HG03095 (cell line): ENCODE measurements at regions not wholly inside any gene's neighbourhood (a gene's known extent, or its start where the extent isn't known, plus 50 kb on each side); places are given as distances from the start of the nearest gene placed in this dataset.

Experiments
- ATAC-seq: cut with Tn5 transposase; IDR thresholded peaks from one replicate; pipeline ENCODE4 v1.9.1; 2021; ENCODE audit warnings: moderate library complexity; ENCODE audit not compliant: unreplicated experiment

GRCh38 chr6:71119560-71119959 is 162.7 kb upstream of the B3GAT2 start:
- ATAC-seq: no peak

GRCh38 chr6:71123051-71123450 is 165.6 kb upstream of the OGFRL1 start:
- no peak for ATAC-seq

GRCh38 chr6:71124340-71124739 is 164.3 kb upstream of the OGFRL1 start:
- no peak for ATAC-seq

GRCh38 chr6:71125216-71125615 is 163.4 kb upstream of the OGFRL1 start:
- no peak for ATAC-seq

- no peak for ATAC-seq
These were observed 162.1 kb upstream of the OGFRL1 start for GRCh38 chr6:71126506-71126905.

- ATAC-seq: no peak
These were observed 161.2 kb upstream of the OGFRL1 start for GRCh38 chr6:71127374-71127773.

GRCh38 chr6:71130277-71130676 is 158.3 kb upstream of the OGFRL1 start:
- no peak for ATAC-seq

- ATAC-seq: no peak
These were observed 153.5 kb upstream of the OGFRL1 start for GRCh38 chr6:71134929-71135642.

- ATAC-seq: no peak
These were observed 150.6 kb upstream of the OGFRL1 start for GRCh38 chr6:71137973-71138372.

- no peak for ATAC-seq
These were observed 150.2 kb upstream of the OGFRL1 start for GRCh38 chr6:71138376-71138775.

GRCh38 chr6:71139249-71139648 is 149.4 kb upstream of the OGFRL1 start:
- no peak for ATAC-seq

GRCh38 chr6:71153755-71154325 is 134.8 kb upstream of the OGFRL1 start:
- ATAC-seq: no peak

GRCh38 chr6:71157345-71157744 is 131.3 kb upstream of the OGFRL1 start:
- ATAC-seq: no peak

GRCh38 chr6:71164890-71165289 is 123.7 kb upstream of the OGFRL1 start:
- no peak for ATAC-seq

GRCh38 chr6:71168233-71168765 is 120.3 kb upstream of the OGFRL1 start:
- ATAC-seq: no peak

GRCh38 chr6:71171497-71172070 is 117.0 kb upstream of the OGFRL1 start:
- ATAC-seq: no peak

- ATAC-seq: no peak
These were observed 109.2 kb upstream of the OGFRL1 start for GRCh38 chr6:71179249-71179885.

GRCh38 chr6:71181565-71181964 is 107.0 kb upstream of the OGFRL1 start:
- no peak for ATAC-seq

GRCh38 chr6:71187141-71187540 is 101.5 kb upstream of the OGFRL1 start:
- no peak for ATAC-seq

GRCh38 chr6:71190809-71191208 is 97.8 kb upstream of the OGFRL1 start:
- no peak for ATAC-seq

- no peak for ATAC-seq
These were observed 93.9 kb upstream of the OGFRL1 start for GRCh38 chr6:71194724-71195123.

GRCh38 chr6:71197267-71197666 is 91.3 kb upstream of the OGFRL1 start:
- ATAC-seq: no peak
